ENCODE measurements at regions not wholly inside any gene's neighbourhood (a gene's known extent, or its start where the extent isn't known, plus 50 kb on each side); places are given as distances from the start of the nearest gene placed in this dataset.
A peak's percentile ranks its signal among the peaks of the same experiment; 100 is the strongest.

DNA sequence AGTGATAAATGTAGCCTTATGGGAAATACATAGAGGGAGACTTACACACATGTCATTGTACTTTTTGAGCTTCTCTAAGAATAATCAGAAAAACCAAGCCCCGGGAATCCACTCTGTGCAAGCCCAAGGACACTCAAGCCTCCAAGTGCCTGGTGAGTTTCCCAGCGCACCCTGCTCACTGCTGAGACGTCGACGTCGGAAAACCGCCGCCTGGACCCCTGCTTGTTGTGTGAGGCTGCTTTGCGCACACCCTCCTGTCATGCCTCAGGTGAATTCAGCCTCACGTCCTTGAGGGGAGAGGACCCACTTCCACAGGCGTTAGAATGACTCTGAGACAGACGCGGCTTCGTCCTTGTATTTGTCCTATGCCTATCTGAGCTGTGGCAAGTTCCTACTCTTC lies 368.4 kb upstream of the AKR1E2 start:
- H3K36me3 ChIP-seq (ENCODE audit: control insufficient read depth, insufficient read depth, low read length), result no peaks in the 10 kb centered on the region
- H3K27me3 ChIP-seq (ENCODE audit: control insufficient read depth, insufficient read depth, low read length), result no peaks in the 10 kb centered on the region
- no peaks in the 10 kb centered on the region for H3K9me3 ChIP-seq (ENCODE audit: control insufficient read depth, insufficient read depth, low read length)
- H3K4me1 ChIP-seq (ENCODE audit: control insufficient read depth, insufficient read depth, low read length), result no peaks in the 10 kb centered on the region
- 90% methylated on average over 10 of the region's 14 CpGs for WGBS (ENCODE audit: insufficient coverage)
- H3K4me3 ChIP-seq (ENCODE audit: low read depth, low read length), result no peak overlapping the region
- no peak overlapping the region for H3K27ac ChIP-seq (ENCODE audit: low read depth, low read length)
- no peak for DNase-seq (ENCODE audit: low read depth in 4 of 6, low spot score in 6 of 6)

DNA sequence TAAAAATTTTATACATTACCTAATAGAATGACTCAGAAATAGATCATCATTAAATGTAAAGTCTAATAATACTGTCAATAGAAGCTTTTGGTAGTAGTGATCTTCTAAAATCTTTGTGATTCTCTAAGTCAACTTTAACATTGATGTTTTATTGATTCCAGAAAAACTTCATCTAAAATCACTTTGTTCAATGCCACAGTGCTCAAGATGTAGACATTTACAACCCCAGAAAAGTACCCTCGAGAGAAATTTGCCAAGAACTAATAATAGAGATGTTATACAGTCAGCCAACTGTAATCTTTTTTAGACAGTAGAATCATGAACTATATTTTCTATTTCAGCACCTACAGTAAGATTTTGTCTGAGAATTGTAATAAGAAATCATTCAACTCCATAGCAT lies 369.2 kb upstream of the AKR1E2 start:
- H3K27me3 ChIP-seq (ENCODE audit: control insufficient read depth, insufficient read depth, low read length), result no peaks in the 10 kb centered on the region
- no peaks in the 10 kb centered on the region for H3K9me3 ChIP-seq (ENCODE audit: control insufficient read depth, insufficient read depth, low read length)
- H3K36me3 ChIP-seq (ENCODE audit: control insufficient read depth, insufficient read depth, low read length), result no peaks in the 10 kb centered on the region
- no CpG with 5 or more reads among the region's 1 CpG for WGBS (ENCODE audit: insufficient coverage)
- H3K4me3 ChIP-seq (ENCODE audit: low read depth, low read length), result no peak overlapping the region
- H3K4me1 ChIP-seq (ENCODE audit: control insufficient read depth, insufficient read depth, low read length), result no peaks in the 10 kb centered on the region
- peak in 1 of 6 donors; percentile 67 for DNase-seq (ENCODE audit: low read depth in 4 of 6, low spot score in 6 of 6)
- H3K27ac ChIP-seq (ENCODE audit: low read depth, low read length), result no peak overlapping the region

- no peak overlapping the region for H3K4me3 ChIP-seq (ENCODE audit: low read depth, low read length)
- 90% methylated on average over 2 of the region's 3 CpGs for WGBS (ENCODE audit: insufficient coverage)
- no peak overlapping the region for H3K27ac ChIP-seq (ENCODE audit: low read depth, low read length)
- no peaks in the 10 kb centered on the region for H3K36me3 ChIP-seq (ENCODE audit: control insufficient read depth, insufficient read depth, low read length)
- H3K4me1 ChIP-seq (ENCODE audit: control insufficient read depth, insufficient read depth, low read length), result no peaks in the 10 kb centered on the region
- no peaks in the 10 kb centered on the region for H3K27me3 ChIP-seq (ENCODE audit: control insufficient read depth, insufficient read depth, low read length)
- DNase-seq (ENCODE audit: low read depth in 4 of 6, low spot score in 6 of 6), result no peak
- H3K9me3 ChIP-seq (ENCODE audit: control insufficient read depth, insufficient read depth, low read length), result no peaks in the 10 kb centered on the region
These were observed 369.7 kb upstream of the AKR1E2 start for GRCh38 chr10:4456279-4456678.

DNA sequence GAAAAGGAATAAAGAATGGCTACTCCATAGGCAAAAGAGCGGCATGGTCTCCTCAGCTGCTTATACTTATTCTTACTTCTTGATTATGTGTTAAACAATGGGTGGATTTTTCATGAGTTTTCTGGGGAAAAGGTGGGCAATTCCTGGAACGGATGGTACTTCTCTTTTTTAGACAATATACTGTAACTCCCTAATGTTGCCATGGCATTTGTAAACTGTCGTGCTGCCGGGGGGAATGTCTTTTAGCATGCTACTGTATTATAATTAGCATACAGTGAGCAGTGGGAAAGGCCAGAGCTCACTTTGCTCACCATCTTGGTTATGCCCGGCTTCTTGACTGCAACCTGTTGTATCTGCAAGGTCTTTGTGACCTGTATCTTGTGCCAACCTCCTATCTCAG lies 372.1 kb upstream of the AKR1E2 start:
- no peaks in the 10 kb centered on the region for H3K27me3 ChIP-seq (ENCODE audit: control insufficient read depth, insufficient read depth, low read length)
- H3K9me3 ChIP-seq (ENCODE audit: control insufficient read depth, insufficient read depth, low read length), result no peaks in the 10 kb centered on the region
- no peak overlapping the region for H3K4me3 ChIP-seq (ENCODE audit: low read depth, low read length)
- no CpG with 5 or more reads among the region's 5 CpGs for WGBS (ENCODE audit: insufficient coverage)
- no peak for DNase-seq (ENCODE audit: low read depth in 4 of 6, low spot score in 6 of 6)
- H3K36me3 ChIP-seq (ENCODE audit: control insufficient read depth, insufficient read depth, low read length), result no peaks in the 10 kb centered on the region
- H3K27ac ChIP-seq (ENCODE audit: low read depth, low read length), result no peak overlapping the region
- no peaks in the 10 kb centered on the region for H3K4me1 ChIP-seq (ENCODE audit: control insufficient read depth, insufficient read depth, low read length)

DNA sequence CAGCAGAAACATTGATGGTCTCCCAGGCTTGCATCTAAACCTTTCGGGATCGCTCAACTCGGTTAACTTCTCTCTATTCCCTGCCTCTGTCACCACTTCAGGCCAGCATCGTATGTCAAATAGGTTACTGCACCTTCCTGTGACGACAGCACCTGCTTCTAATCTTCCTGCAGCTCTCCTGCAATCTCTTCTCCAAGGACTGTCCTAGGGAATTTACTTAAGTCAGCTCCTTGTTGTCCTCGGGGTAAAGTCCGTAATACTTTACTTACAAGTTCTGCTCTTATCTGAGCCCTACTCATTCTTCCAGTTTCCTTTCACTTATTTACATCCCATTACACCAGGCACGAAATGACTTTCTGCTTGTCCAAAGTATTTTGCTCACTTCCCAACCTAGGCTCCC lies 372.7 kb upstream of the AKR1E2 start:
- no peak overlapping the region for H3K4me3 ChIP-seq (ENCODE audit: low read depth, low read length)
- 85% methylated on average over 8 of the region's 8 CpGs for WGBS (ENCODE audit: insufficient coverage)
- H3K27ac ChIP-seq (ENCODE audit: low read depth, low read length), result no peak overlapping the region
- H3K27me3 ChIP-seq (ENCODE audit: control insufficient read depth, insufficient read depth, low read length), result no peaks in the 10 kb centered on the region
- no peaks in the 10 kb centered on the region for H3K9me3 ChIP-seq (ENCODE audit: control insufficient read depth, insufficient read depth, low read length)
- H3K36me3 ChIP-seq (ENCODE audit: control insufficient read depth, insufficient read depth, low read length), result no peaks in the 10 kb centered on the region
- no peak for DNase-seq (ENCODE audit: low read depth in 4 of 6, low spot score in 6 of 6)
- no peaks in the 10 kb centered on the region for H3K4me1 ChIP-seq (ENCODE audit: control insufficient read depth, insufficient read depth, low read length)

DNA sequence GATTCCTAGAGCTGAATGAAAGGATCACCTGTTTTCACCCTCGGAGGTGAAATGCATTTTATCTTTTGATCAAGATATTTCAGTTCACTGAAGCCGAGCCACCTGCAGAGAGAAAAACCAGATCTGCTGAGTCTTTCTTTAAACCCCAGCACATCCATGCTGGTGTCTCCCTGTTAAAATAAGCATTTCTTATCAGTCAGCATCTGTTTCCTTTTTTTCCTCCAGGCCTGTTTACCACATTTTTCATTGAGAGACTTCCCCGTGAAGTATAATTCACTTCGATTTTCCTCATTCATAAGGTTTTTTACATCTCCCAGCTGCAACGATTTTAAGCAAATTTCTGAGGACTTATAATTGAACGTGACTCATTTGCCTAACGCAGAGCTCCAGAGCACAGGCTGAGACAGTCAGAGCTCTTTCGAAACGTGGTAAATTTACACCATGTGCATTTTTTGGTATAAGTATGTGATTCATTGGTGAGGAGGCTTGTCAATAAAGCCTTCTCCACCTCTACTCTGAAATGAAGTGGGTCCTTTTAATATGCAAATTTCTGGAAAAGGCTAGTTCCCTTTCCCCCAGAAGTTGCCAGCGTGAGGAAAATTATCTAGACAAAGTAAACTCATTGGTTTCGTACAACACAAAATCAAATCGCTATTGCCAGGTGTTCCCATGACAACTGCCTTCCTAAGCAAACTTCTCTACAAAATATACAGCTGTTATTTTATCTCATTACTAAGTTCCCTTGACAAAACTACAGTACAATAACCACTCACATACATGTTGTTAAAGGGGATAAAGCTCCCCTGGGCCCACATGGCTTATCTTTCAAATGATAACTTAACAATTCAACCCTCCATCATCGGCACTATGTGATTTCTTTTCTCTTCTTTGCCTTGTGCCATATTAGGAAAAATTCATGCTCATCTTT lies 374.8 kb upstream of the AKR1E2 start:
- peak in 3 of 6 donors; percentile 22 to 90 (median 37) for DNase-seq (ENCODE audit: low read depth in 4 of 6, low spot score in 6 of 6)
- WGBS (ENCODE audit: insufficient coverage), result 36% methylated on average over 9 of the region's 13 CpGs
- Histone ChIP-seq H3K27me3 (ENCODE audit: control insufficient read depth, insufficient read depth, low read length) (no peaks in the 10 kb centered on the region), H3K36me3 (ENCODE audit: control insufficient read depth, insufficient read depth, low read length) (no peaks in the 10 kb centered on the region), H3K4me3 (ENCODE audit: low read depth, low read length) (no peak overlapping the region), H3K9me3 (ENCODE audit: control insufficient read depth, insufficient read depth, low read length) (no peaks in the 10 kb centered on the region), H3K27ac (ENCODE audit: low read depth, low read length) (no peak overlapping the region), H3K4me1 (ENCODE audit: control insufficient read depth, insufficient read depth, low read length) (no peaks in the 10 kb centered on the region)

GRCh38 chr10:4450169-4450568 lies 375.8 kb upstream of the AKR1E2 start:
- Histone ChIP-seq H3K4me1 (ENCODE audit: control insufficient read depth, insufficient read depth, low read length) (no peaks in the 10 kb centered on the region), H3K4me3 (ENCODE audit: low read depth, low read length) (no peak overlapping the region), H3K27me3 (ENCODE audit: control insufficient read depth, insufficient read depth, low read length) (no peaks in the 10 kb centered on the region), H3K9me3 (ENCODE audit: control insufficient read depth, insufficient read depth, low read length) (no peaks in the 10 kb centered on the region), H3K27ac (ENCODE audit: low read depth, low read length) (no peak overlapping the region), H3K36me3 (ENCODE audit: control insufficient read depth, insufficient read depth, low read length) (no peaks in the 10 kb centered on the region)
- DNase-seq (ENCODE audit: low read depth in 4 of 6, low spot score in 6 of 6), result no peak
- WGBS (ENCODE audit: insufficient coverage), result 89% methylated on average over 3 of the region's 5 CpGs

- H3K4me3 ChIP-seq (ENCODE audit: low read depth, low read length), result no peak overlapping the region
- no peak overlapping the region for H3K27ac ChIP-seq (ENCODE audit: low read depth, low read length)
- no peak for DNase-seq (ENCODE audit: low read depth in 4 of 6, low spot score in 6 of 6)
- H3K9me3 ChIP-seq (ENCODE audit: control insufficient read depth, insufficient read depth, low read length), result no peaks in the 10 kb centered on the region
- H3K4me1 ChIP-seq (ENCODE audit: control insufficient read depth, insufficient read depth, low read length), result no peaks in the 10 kb centered on the region
- H3K36me3 ChIP-seq (ENCODE audit: control insufficient read depth, insufficient read depth, low read length), result no peaks in the 10 kb centered on the region
- no CpG with 5 or more reads among the region's 1 CpG for WGBS (ENCODE audit: insufficient coverage)
- no peaks in the 10 kb centered on the region for H3K27me3 ChIP-seq (ENCODE audit: control insufficient read depth, insufficient read depth, low read length)
These were observed 378.0 kb upstream of the AKR1E2 start for GRCh38 chr10:4448030-4448429.

GRCh38 chr10:4443419-4443818 lies 382.6 kb upstream of the AKR1E2 start:
- H3K36me3 ChIP-seq (ENCODE audit: control insufficient read depth, insufficient read depth, low read length), result no peaks in the 10 kb centered on the region
- no peaks in the 10 kb centered on the region for H3K4me1 ChIP-seq (ENCODE audit: control insufficient read depth, insufficient read depth, low read length)
- no peaks in the 10 kb centered on the region for H3K27me3 ChIP-seq (ENCODE audit: control insufficient read depth, insufficient read depth, low read length)
- no peak overlapping the region for H3K27ac ChIP-seq (ENCODE audit: low read depth, low read length)
- WGBS (ENCODE audit: insufficient coverage), result no CpG with 5 or more reads among the region's 1 CpG
- no peaks in the 10 kb centered on the region for H3K9me3 ChIP-seq (ENCODE audit: control insufficient read depth, insufficient read depth, low read length)
- no peak for DNase-seq (ENCODE audit: low read depth in 4 of 6, low spot score in 6 of 6)
- H3K4me3 ChIP-seq (ENCODE audit: low read depth, low read length), result no peak overlapping the region

GRCh38 chr10:4442296-4442695 lies 383.7 kb upstream of the AKR1E2 start:
- no peaks in the 10 kb centered on the region for H3K27me3 ChIP-seq (ENCODE audit: control insufficient read depth, insufficient read depth, low read length)
- H3K9me3 ChIP-seq (ENCODE audit: control insufficient read depth, insufficient read depth, low read length), result no peaks in the 10 kb centered on the region
- DNase-seq (ENCODE audit: low read depth in 4 of 6, low spot score in 6 of 6), result peak in 1 of 6 donors; percentile 84
- no peak overlapping the region for H3K4me3 ChIP-seq (ENCODE audit: low read depth, low read length)
- no peaks in the 10 kb centered on the region for H3K4me1 ChIP-seq (ENCODE audit: control insufficient read depth, insufficient read depth, low read length)
- H3K27ac ChIP-seq (ENCODE audit: low read depth, low read length), result no peak overlapping the region
- no peaks in the 10 kb centered on the region for H3K36me3 ChIP-seq (ENCODE audit: control insufficient read depth, insufficient read depth, low read length)
- no CpG with 5 or more reads among the region's 4 CpGs for WGBS (ENCODE audit: insufficient coverage)
